ENCODE measurements at regions not wholly inside any gene's neighbourhood (a gene's known extent, or its start where the extent isn't known, plus 50 kb on each side); places are given as distances from the start of the nearest gene placed in this dataset.

DNA sequence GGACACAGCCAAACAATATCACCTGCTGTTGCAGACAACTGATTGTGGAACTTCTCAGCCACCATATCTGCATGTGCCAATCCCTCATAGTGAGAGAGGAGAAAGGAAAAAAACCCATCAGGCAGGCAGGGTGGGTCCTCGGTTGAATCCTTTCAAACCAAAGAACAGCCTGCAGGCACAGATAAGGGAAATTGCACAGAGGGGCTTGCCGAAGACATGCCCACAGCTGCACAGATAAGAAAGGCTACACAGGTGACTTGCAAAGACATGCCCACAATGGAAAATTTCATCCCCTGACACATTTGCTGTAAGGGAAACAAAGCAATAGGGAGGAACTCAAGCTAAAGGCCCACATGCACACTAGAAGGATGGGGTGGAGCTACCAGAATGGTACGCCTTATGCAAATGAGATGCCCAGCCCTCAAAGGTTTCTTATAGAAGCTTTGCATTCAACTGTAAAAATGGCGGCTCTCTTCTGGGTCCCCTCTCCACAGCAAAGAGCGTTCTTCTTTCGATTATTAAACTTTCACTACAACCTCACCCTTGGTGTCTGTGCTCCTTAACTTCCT, 170.0 kb upstream of the TMPO start:
- DNase-seq (ENCODE audit: low read depth, low spot score) = peak; percentile 96
- dilution Hi-C loops (cut with MboI; ENCODE audit: extremely low pct_ligation_motif_present, low sequenced_read_pairs) = no loop called here
- no peaks in the 10 kb centered on the region for H3K27me3 ChIP-seq (ENCODE audit: control insufficient read depth, extremely low read depth, insufficient read depth, low read length)

DNA sequence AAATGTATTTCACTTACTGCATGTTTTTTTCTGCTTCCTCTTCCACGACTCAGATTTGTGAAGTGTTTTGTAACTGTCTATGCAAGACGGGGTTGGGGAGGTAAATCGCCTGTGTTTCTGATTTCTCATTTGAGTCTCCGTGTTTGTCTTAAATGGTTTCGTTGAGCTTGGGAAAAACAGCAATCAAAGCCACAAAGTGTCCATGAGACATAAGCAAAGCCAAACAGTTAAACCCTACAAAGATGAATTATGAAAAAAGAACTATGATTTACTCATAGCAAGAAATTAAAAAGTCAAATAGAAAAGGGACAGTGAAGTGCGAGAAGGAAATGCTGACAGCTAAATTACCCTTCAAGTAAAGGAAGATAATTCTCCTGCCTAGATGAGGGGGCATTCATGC, 164.3 kb upstream of the TMPO start:
- Histone ChIP-seq H3K79me2 (ENCODE audit: control insufficient read depth, insufficient read depth, low read length) (no peaks in the 10 kb centered on the region), H3K36me3 (ENCODE audit: control insufficient read depth in 2 of 2, extremely low read depth in 1 of 2, insufficient read depth in 2 of 2, low read length in 2 of 2) (no peaks in the 10 kb centered on the region), H3K4me3 (ENCODE audit: control insufficient read depth in 2 of 3, extremely low read depth in 1 of 3, insufficient read depth in 2 of 3, low read depth in 1 of 3, low read length in 3 of 3) (no peak overlapping the region), H3K4me1 (ENCODE audit: control insufficient read depth, extremely low read depth, insufficient read depth, low read length) (peaks cover 40% of the 10 kb centered on the region), H3K4me2 (ENCODE audit: control insufficient read depth, extremely low read depth, insufficient read depth, low read depth, low read length) (no peak overlapping the region), H4K20me1 (ENCODE audit: control insufficient read depth, extremely low read depth, insufficient read depth, low read length) (no peaks in the 10 kb centered on the region), H2AFZ (ENCODE audit: control insufficient read depth, low read length) (no peak overlapping the region), H3K9me3 (ENCODE audit: control insufficient read depth, low read depth, low read length) (no peaks in the 10 kb centered on the region), H3K27ac (ENCODE audit: control insufficient read depth, insufficient read depth, low read length) (no peak overlapping the region), H3K27me3 (ENCODE audit: control insufficient read depth, extremely low read depth, insufficient read depth, low read length) (no peaks in the 10 kb centered on the region), H3K9me1 (ENCODE audit: control insufficient read depth, extremely low read depth, insufficient read depth, low read length) (no peaks in the 10 kb centered on the region), H3K9ac (ENCODE audit: control insufficient read depth, extremely low read depth, insufficient read depth, low read length) (no peak overlapping the region)
- TF ChIP-seq, protein P1, sequence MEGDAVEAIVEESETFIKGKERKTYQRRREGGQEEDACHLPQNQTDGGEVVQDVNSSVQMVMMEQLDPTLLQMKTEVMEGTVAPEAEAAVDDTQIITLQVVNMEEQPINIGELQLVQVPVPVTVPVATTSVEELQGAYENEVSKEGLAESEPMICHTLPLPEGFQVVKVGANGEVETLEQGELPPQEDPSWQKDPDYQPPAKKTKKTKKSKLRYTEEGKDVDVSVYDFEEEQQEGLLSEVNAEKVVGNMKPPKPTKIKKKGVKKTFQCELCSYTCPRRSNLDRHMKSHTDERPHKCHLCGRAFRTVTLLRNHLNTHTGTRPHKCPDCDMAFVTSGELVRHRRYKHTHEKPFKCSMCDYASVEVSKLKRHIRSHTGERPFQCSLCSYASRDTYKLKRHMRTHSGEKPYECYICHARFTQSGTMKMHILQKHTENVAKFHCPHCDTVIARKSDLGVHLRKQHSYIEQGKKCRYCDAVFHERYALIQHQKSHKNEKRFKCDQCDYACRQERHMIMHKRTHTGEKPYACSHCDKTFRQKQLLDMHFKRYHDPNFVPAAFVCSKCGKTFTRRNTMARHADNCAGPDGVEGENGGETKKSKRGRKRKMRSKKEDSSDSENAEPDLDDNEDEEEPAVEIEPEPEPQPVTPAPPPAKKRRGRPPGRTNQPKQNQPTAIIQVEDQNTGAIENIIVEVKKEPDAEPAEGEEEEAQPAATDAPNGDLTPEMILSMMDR (optimal IDR thresholded peaks at IDR 0.05 in 1 of 3, IDR thresholded peaks at IDR 0.05 in 1 of 3, conservative IDR thresholded peaks at IDR 0.05 in 1 of 3; ENCODE audit: extremely low read depth in 1 of 3, insufficient read depth in 2 of 3, low read length in 3 of 3) = no peak
- TF ChIP-seq EZH2 (IDR thresholded peaks at IDR 0.05; ENCODE audit: low read length) = no peak
- FAIRE-seq (peak; percentile 9), DNase-seq (ENCODE audit: low read depth, low spot score) (no peak)
- dilution Hi-C loops (cut with MboI; ENCODE audit: extremely low pct_ligation_motif_present, low sequenced_read_pairs) = no loop called here

More for the DNA sequence above, 170.0 kb upstream of the TMPO start:
- Histone ChIP-seq H2AFZ (ENCODE audit: control insufficient read depth, low read length) (peak overlapping the region; percentile 52), H4K20me1 (ENCODE audit: control insufficient read depth, extremely low read depth, insufficient read depth, low read length) (no peaks in the 10 kb centered on the region), H3K36me3 (ENCODE audit: control insufficient read depth in 2 of 2, extremely low read depth in 1 of 2, insufficient read depth in 2 of 2, low read length in 2 of 2) (no peaks in the 10 kb centered on the region), H3K79me2 (ENCODE audit: control insufficient read depth, insufficient read depth, low read length) (no peaks in the 10 kb centered on the region), H3K4me3 (ENCODE audit: control insufficient read depth in 2 of 3, extremely low read depth in 1 of 3, insufficient read depth in 2 of 3, low read depth in 1 of 3, low read length in 3 of 3) (no peak overlapping the region), H3K4me1 (ENCODE audit: control insufficient read depth, extremely low read depth, insufficient read depth, low read length) (peaks cover 17% of the 10 kb centered on the region), H3K9ac (ENCODE audit: control insufficient read depth, extremely low read depth, insufficient read depth, low read length) (no peak overlapping the region), H3K9me3 (ENCODE audit: control insufficient read depth, low read depth, low read length) (no peaks in the 10 kb centered on the region), H3K9me1 (ENCODE audit: control insufficient read depth, extremely low read depth, insufficient read depth, low read length) (no peaks in the 10 kb centered on the region), H3K4me2 (ENCODE audit: control insufficient read depth, extremely low read depth, insufficient read depth, low read depth, low read length) (peak overlapping the region; percentile 23), H3K27ac (ENCODE audit: control insufficient read depth, insufficient read depth, low read length) (peak overlapping the region; percentile 28)
- peak; percentile 81 for FAIRE-seq
- TF ChIP-seq, protein P1 (optimal IDR thresholded peaks at IDR 0.05 in 1 of 3, IDR thresholded peaks at IDR 0.05 in 1 of 3, conservative IDR thresholded peaks at IDR 0.05 in 1 of 3; ENCODE audit: extremely low read depth in 1 of 3, insufficient read depth in 2 of 3, low read length in 3 of 3) = no peak
- no peak for TF ChIP-seq EZH2 (IDR thresholded peaks at IDR 0.05; ENCODE audit: low read length)

All from keratinocyte (primary cell).